ENCODE measurements at regions not wholly inside any gene's neighbourhood (a gene's known extent, or its start where the extent isn't known, plus 50 kb on each side); places are given as distances from the start of the nearest gene placed in this dataset.
"Not testable (repeated sequence)": the region's sequence is repeated elsewhere in the genome, so short reads cannot be mapped to it uniquely, and the experiment has no call there.

DNA sequence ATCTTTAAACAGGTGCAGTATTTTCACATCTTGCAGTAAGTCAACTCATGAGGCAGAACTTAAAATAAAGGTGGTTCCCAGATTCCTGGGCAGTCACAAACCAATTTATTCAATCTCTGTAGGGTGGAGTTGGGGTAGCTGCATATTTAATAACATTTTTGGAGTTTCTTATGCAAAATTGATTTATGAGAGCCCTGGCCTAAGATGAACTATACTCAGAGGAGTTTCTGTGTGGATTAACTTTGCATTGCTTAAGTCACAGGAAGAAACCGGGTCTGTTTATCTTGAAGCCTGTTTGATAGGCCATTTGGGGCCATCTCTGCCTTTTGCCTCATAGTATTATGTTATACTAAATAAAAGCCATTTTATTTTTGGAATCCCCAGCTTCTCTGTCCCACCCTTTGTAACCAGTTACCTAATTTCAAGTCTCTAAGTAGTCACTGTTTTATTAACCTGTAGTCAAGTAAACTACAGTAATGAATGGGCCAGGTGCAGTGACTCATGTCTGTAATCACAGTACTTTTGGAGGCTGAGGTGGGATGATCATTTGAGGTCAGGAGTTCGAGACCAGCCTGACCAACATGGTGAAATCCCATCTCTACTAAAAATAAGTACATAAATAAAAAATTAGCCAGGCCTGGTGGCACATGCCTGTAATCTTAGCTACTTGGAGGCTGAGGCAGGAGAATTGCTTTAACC is 104.4 kb upstream of the FAM3C start:
- TF ChIP-seq, protein P1, sequence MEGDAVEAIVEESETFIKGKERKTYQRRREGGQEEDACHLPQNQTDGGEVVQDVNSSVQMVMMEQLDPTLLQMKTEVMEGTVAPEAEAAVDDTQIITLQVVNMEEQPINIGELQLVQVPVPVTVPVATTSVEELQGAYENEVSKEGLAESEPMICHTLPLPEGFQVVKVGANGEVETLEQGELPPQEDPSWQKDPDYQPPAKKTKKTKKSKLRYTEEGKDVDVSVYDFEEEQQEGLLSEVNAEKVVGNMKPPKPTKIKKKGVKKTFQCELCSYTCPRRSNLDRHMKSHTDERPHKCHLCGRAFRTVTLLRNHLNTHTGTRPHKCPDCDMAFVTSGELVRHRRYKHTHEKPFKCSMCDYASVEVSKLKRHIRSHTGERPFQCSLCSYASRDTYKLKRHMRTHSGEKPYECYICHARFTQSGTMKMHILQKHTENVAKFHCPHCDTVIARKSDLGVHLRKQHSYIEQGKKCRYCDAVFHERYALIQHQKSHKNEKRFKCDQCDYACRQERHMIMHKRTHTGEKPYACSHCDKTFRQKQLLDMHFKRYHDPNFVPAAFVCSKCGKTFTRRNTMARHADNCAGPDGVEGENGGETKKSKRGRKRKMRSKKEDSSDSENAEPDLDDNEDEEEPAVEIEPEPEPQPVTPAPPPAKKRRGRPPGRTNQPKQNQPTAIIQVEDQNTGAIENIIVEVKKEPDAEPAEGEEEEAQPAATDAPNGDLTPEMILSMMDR (IDR thresholded peaks at IDR 0.05; ENCODE audit: low read depth, low read length): no peak

DNA sequence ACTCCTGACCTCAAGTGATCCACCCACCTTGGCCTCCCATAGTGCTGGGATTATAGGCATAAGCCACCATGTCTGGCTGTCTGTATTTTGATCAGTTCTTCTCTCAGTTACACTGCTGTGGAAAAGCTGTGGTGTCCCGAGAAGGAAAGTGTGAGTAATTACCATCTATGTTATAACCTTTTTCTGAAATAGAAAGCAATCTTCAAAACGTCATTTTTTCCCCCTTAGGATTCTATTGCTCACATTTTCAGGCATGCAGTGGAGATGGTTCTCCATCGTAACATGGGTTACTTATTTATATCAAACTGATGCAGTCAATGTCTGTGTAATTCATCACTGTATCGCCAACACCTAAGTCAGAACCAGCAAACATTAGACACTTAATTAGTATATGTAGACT is 103.5 kb upstream of the FAM3C start:
- Histone ChIP-seq H3K27me3 (no peaks in the 10 kb centered on the region), H3K36me3 (no peaks in the 10 kb centered on the region), H3K9me3 (no peaks in the 10 kb centered on the region; the same call in 1 of the 2 replicates), H3K4me3 (ENCODE audit: low read depth, low read length) (no peak overlapping the region), H3K4me1 (no peaks in the 10 kb centered on the region)
- no peak for DNase-seq
- TF ChIP-seq, protein P1 (IDR thresholded peaks at IDR 0.05; ENCODE audit: low read depth, low read length): no peak

More for the DNA sequence above, 104.4 kb upstream of the FAM3C start:
- no peaks in the 10 kb centered on the region for H3K27me3 ChIP-seq
- no peak for DNase-seq
- no peaks in the 10 kb centered on the region for H3K36me3 ChIP-seq
- no peak overlapping the region for H3K4me3 ChIP-seq (ENCODE audit: low read depth, low read length)
- H3K4me1 ChIP-seq: no peaks in the 10 kb centered on the region
- H3K9me3 ChIP-seq: no peaks in the 10 kb centered on the region; the same call in 1 of the 2 replicates

DNA sequence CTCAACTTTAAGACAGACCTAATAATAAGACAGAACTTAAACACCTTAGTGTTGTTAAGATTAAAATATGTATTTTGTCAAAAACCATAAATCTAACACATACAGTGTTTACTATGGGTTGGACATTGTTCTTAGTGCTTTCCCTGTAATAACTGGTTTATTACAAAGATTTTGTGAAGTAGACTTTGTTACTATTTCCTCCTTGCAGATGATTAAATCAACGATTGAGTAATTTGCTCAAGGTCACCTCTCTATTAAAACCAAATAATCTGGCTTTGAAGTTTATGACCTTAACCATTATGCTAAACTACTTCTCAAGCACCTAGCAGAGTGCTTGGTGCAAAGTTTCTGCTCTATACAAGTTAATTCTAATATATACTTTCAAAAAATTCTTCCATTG is 102.7 kb upstream of the FAM3C start:
- DNase-seq: no peak
- TF ChIP-seq, protein P1 (IDR thresholded peaks at IDR 0.05; ENCODE audit: low read depth, low read length): no peak
- Histone ChIP-seq H3K4me1 (no peaks in the 10 kb centered on the region), H3K4me3 (ENCODE audit: low read depth, low read length) (no peak overlapping the region), H3K27me3 (no peaks in the 10 kb centered on the region), H3K36me3 (no peaks in the 10 kb centered on the region), H3K9me3 (no peaks in the 10 kb centered on the region; the same call in 1 of the 2 replicates)

DNA sequence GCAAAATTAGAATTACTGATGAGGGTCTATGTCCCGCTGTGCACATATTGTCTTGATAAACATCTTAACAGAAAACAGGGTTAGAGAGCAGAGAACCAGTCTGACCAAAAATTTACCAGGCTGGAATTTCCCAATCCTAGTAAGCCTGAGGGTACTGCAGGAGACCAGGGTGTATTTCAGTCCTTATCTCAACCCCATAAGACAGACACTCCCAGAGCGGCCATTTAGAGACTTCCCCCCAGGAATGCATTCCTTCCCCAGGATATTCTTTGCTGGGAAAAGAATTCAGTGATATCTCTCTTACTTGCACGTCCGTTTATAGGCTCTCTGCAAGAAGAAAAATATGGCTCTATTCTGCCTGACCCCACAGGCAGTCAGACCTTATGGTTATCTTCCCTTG is 101.4 kb upstream of the FAM3C start:
- H3K4me3 ChIP-seq (ENCODE audit: low read depth, low read length); H3K36me3 ChIP-seq; H3K4me1 ChIP-seq; H3K27me3 ChIP-seq; H3K9me3 ChIP-seq; DNase-seq: not testable (repeated sequence)

DNA sequence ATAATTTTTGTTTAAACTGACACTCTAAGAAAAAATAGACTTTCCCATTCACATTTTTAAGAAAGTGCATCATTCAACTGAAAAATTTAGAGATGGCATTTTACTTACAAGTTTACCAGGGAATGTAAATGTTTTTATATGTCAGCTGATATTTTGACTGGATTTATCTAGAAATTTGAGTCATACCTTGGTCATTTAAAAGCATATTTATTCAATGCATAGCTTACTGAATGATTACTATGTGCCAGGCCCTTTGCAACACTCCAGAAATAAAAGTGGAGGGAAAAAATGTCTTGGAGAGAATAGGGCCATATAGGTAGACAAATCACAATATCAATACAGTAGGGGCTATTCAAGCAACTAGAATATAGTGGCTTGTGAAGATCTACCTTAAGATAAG is 98.4 kb upstream of the FAM3C start:
- H3K4me3 ChIP-seq (ENCODE audit: low read depth, low read length): no peak overlapping the region
- no peaks in the 10 kb centered on the region for H3K9me3 ChIP-seq
- no peak for DNase-seq
- no peaks in the 10 kb centered on the region for H3K27me3 ChIP-seq
- H3K36me3 ChIP-seq: no peaks in the 10 kb centered on the region
- no peaks in the 10 kb centered on the region for H3K4me1 ChIP-seq
- TF ChIP-seq, protein P1 (IDR thresholded peaks at IDR 0.05; ENCODE audit: low read depth, low read length): no peak

DNA sequence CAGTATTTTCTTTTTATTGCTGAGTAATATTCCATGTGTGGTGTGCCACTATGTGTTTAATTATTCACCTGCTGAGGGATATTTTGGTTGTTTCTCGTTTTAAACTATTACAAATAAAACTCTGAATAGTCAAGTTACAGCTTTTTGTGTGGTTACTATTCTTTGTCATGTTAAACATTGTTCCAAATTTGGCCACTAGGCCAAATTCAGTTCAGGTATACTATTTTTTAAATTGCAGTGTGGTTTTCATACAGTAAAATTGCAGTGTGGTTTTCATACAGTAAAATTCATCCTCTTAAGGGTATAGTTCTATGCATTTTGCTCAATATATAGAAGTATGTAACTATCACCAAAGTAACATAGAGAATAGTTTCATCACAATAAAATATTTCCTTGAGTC is 97.4 kb upstream of the FAM3C start:
- no peaks in the 10 kb centered on the region for H3K27me3 ChIP-seq
- H3K4me3 ChIP-seq (ENCODE audit: low read depth, low read length): no peak overlapping the region
- no peak for DNase-seq
- H3K9me3 ChIP-seq: no peaks in the 10 kb centered on the region
- TF ChIP-seq, protein P1 (IDR thresholded peaks at IDR 0.05; ENCODE audit: low read depth, low read length): no peak
- H3K36me3 ChIP-seq: no peaks in the 10 kb centered on the region
- H3K4me1 ChIP-seq: no peaks in the 10 kb centered on the region

All from BE2C (cell line).